ENCODE measurements at regions not wholly inside any gene's neighbourhood (a gene's known extent, or its start where the extent isn't known, plus 50 kb on each side); places are given as distances from the start of the nearest gene placed in this dataset.

GRCh38 chr3:145798007-145798406 lies 363.0 kb downstream of the PLOD2 start:
- no peak for DNase-seq

GRCh38 chr3:145798696-145799537 lies 362.1 kb downstream of the PLOD2 start:
- no peak for DNase-seq

- DNase-seq = no peak
Measured at GRCh38 chr3:145801696-145802095, 359.3 kb downstream of the PLOD2 start.

GRCh38 chr3:145807990-145808389 lies 353.0 kb downstream of the PLOD2 start:
- DNase-seq = no peak

GRCh38 chr3:145812391-145812790 lies 348.6 kb downstream of the PLOD2 start:
- DNase-seq = no peak

GRCh38 chr3:145815707-145816413 lies 345.1 kb downstream of the PLOD2 start:
- DNase-seq = no peak

GRCh38 chr3:145817870-145818483 lies 343.0 kb downstream of the PLOD2 start:
- DNase-seq = no peak

GRCh38 chr3:145820170-145820569 lies 340.8 kb downstream of the PLOD2 start:
- no peak for DNase-seq

- DNase-seq = no peak
Measured at GRCh38 chr3:145842294-145842902, 318.6 kb downstream of the PLOD2 start.

GRCh38 chr3:145843561-145843960 lies 317.4 kb downstream of the PLOD2 start:
- no peak for DNase-seq

- DNase-seq = no peak
Measured at GRCh38 chr3:145849115-145849514, 311.9 kb downstream of the PLOD2 start.

- no peak for DNase-seq
Measured at GRCh38 chr3:145854499-145854898, 306.5 kb downstream of the PLOD2 start.

GRCh38 chr3:145857956-145858355 lies 303.0 kb downstream of the PLOD2 start:
- DNase-seq = no peak

GRCh38 chr3:145864336-145864735 lies 296.6 kb downstream of the PLOD2 start:
- DNase-seq = no peak

GRCh38 chr3:145865399-145866018 lies 295.5 kb downstream of the PLOD2 start:
- no peak for DNase-seq

GRCh38 chr3:145869958-145870357 lies 291.0 kb downstream of the PLOD2 start:
- DNase-seq = no peak

- no peak for DNase-seq
Measured at GRCh38 chr3:145882436-145882835, 278.5 kb downstream of the PLOD2 start.

GRCh38 chr3:145889730-145890129 lies 271.3 kb downstream of the PLOD2 start:
- no peak for DNase-seq

GRCh38 chr3:145892869-145893268 lies 268.1 kb downstream of the PLOD2 start:
- no peak for DNase-seq

GRCh38 chr3:145893331-145893730 lies 267.7 kb downstream of the PLOD2 start:
- DNase-seq = no peak

GRCh38 chr3:145898487-145898886 lies 262.5 kb downstream of the PLOD2 start:
- no peak for DNase-seq

- no peak for DNase-seq
Measured at GRCh38 chr3:145899241-145899640, 261.7 kb downstream of the PLOD2 start.

Measured in T1000 (cell line).